HEK293T (cell line): ENCODE measurements at regions not wholly inside any gene's neighbourhood (a gene's known extent, or its start where the extent isn't known, plus 50 kb on each side); places are given as distances from the start of the nearest gene placed in this dataset.
"Not testable (repeated sequence)": the region's sequence is repeated elsewhere in the genome, so short reads cannot be mapped to it uniquely, and the experiment has no call there.

Source experiments
- ARNT ChIP-seq: fragments of 450-650 bp; IDR thresholded peaks from 2 replicates; pipeline ENCODE4 v1.6.1; 2017; ENCODE audit warnings: mild to moderate bottlenecking
- CTBP1 ChIP-seq: fragments of 450-650 bp; IDR thresholded peaks from 2 replicates; pipeline ENCODE4 v1.6.1; 2016; ENCODE audit warnings: borderline replicate concordance
- ELF4 ChIP-seq: fragments of 450-650 bp; IDR thresholded peaks from 2 replicates; pipeline ENCODE4 v1.6.1; 2017; ENCODE audit warnings: antibody characterized with exemption
- FOXA1 ChIP-seq: fragments of 450-650 bp; IDR thresholded peaks from 2 replicates; pipeline ENCODE4 v1.6.1; 2016; ENCODE audit warnings: mild to moderate bottlenecking
- FOXK2 ChIP-seq: fragments of 450-650 bp; IDR thresholded peaks from 2 replicates; pipeline ENCODE4 v1.6.1; 2016; ENCODE audit warnings: mild to moderate bottlenecking
- FOXM1 ChIP-seq: fragments of 450-650 bp; IDR thresholded peaks from 2 replicates; pipeline ENCODE4 v1.6.1; 2017; ENCODE audit warnings: mild to moderate bottlenecking, borderline replicate concordance
- LEF1 ChIP-seq: fragments of 450-650 bp; IDR thresholded peaks from 2 replicates; pipeline ENCODE4 v1.6.1; 2017; ENCODE audit warnings: mild to moderate bottlenecking, borderline replicate concordance
- NFRKB ChIP-seq: fragments of 450-650 bp; IDR thresholded peaks from 2 replicates; pipeline ENCODE4 v1.6.1; 2016; ENCODE audit warnings: mild to moderate bottlenecking, moderate library complexity
- PKNOX1 ChIP-seq: fragments of 450-650 bp; IDR thresholded peaks from 2 replicates; pipeline ENCODE4 v1.6.1; 2016
- SP1 ChIP-seq: fragments of 450-650 bp; IDR thresholded peaks from 2 replicates; pipeline ENCODE4 v1.6.1; 2017
- SUZ12 ChIP-seq: fragments of 450-650 bp; IDR thresholded peaks from 2 replicates; pipeline ENCODE4 v1.6.1; 2016; ENCODE audit warnings: mild to moderate bottlenecking
- TARDBP ChIP-seq: fragments of 450-650 bp; IDR thresholded peaks from 2 replicates; pipeline ENCODE4 v1.6.1; 2016
- ZNF384 ChIP-seq: fragments of 450-650 bp; IDR thresholded peaks from 2 replicates; pipeline ENCODE4 v1.6.1; 2016

DNA sequence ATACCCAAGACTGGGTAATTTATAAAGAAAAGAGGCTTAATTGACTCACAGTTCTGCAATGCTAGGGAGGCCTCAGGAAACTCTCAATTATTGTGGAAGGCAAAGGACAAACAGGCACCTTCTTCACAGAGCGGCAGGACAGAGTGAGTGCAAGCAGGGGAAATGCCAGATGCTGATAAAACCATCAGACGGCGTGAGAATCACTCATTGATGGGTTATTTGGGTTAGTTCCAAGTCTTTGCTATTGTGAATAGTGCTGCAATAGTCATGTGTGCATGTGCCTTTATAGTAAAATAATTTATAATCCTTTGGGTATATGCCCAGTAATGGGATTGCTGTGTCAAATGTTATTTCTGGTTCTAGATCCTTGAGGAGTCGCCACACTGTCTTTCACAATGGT is 830.3 kb upstream of the GRM7 start:
- TF ChIP-seq SUZ12, NFRKB, PKNOX1, FOXM1, FOXK2, TARDBP, SP1, FOXA1, LEF1, ARNT, CTBP1, ZNF384, ELF4: not testable (repeated sequence)
